Stimulated activated naive CD8-positive, alpha-beta T cell treated with anti-CD3 and anti-CD28 coated beads, Interleukin-15, amount 100 ng/mL, for 72 hours (primary cell): ENCODE measurements at regions not wholly inside any gene's neighbourhood (a gene's known extent, or its start where the extent isn't known, plus 50 kb on each side); places are given as distances from the start of the nearest gene placed in this dataset.
"Not testable (repeated sequence)": the region's sequence is repeated elsewhere in the genome, so short reads cannot be mapped to it uniquely, and the experiment has no call there.

ENCODE experiments used
- ATAC-seq: fragments of 150-1000 bp; cut with Tn5 transposase; 2 replicates; pipeline ENCODE4 v1.10.0; 2021; ENCODE audit warnings: mild to moderate bottlenecking, moderate library complexity
- DNase-seq, 2 donors: peaks; one replicate each; pipeline ENCODE4 v3.0.0; 2021 to 2022
- H3K27ac Mint-ChIP-seq, 2 donors: one replicate each; pipeline ENCODE4 v1.8.0; 2022; ENCODE audit warnings: mild to moderate bottlenecking in 2 of 2, mixed read lengths in 2 of 2, moderate library complexity in 2 of 2
- H3K27me3 Mint-ChIP-seq: one replicate; pipeline ENCODE4 v1.8.0; 2022; ENCODE audit warnings: mixed read lengths
- H3K4me1 Mint-ChIP-seq: one replicate; pipeline ENCODE4 v1.8.0; 2022; ENCODE audit warnings: mild to moderate bottlenecking, mixed read lengths
- H3K4me3 Mint-ChIP-seq, 2 donors: one replicate each; pipeline ENCODE4 v1.8.0; 2022; ENCODE audit warnings: mild to moderate bottlenecking in 2 of 2, mixed read lengths in 2 of 2, moderate library complexity in 1 of 2
- H3K9me3 Mint-ChIP-seq, 2 donors: one replicate each; pipeline ENCODE4 v1.8.0; 2022; ENCODE audit warnings: mixed read lengths in 2 of 2

DNA sequence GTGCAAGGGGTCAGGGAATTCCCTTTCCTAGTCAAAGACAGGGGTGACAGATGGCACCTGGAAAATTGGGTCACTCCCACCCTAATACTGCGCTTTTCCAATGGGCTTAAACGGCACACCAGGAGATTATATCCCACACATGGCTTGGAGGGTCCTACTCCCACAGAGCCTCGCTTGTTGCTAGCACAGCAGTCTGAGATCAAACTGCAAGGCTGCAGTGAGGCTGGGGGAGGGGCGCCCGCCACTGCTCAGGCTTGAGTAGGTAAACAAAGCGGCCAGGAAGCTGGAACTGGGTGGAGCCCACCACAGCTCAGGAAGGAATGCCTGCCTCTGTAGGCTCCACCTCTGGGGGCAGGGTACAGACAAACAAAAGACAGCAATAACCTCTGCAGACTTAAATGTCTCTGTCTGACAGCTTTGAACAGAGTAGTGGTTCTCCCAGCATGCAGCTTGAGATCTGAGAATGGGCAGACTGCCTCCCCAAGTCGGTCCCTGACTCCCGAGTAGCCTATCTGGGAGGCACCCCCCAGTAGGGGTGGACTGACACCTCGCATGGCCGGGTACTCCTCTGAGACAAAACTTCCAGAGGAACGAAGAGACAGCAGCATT, 1388.7 kb upstream of the EYS start:
- not testable (repeated sequence) for H3K4me3 Mint-ChIP-seq, DNase-seq, H3K27me3 Mint-ChIP-seq, H3K4me1 Mint-ChIP-seq, ATAC-seq, H3K27ac Mint-ChIP-seq
- H3K9me3 Mint-ChIP-seq, result peaks cover 4 to 14% of the 10 kb centered on the region in 2 donors

DNA sequence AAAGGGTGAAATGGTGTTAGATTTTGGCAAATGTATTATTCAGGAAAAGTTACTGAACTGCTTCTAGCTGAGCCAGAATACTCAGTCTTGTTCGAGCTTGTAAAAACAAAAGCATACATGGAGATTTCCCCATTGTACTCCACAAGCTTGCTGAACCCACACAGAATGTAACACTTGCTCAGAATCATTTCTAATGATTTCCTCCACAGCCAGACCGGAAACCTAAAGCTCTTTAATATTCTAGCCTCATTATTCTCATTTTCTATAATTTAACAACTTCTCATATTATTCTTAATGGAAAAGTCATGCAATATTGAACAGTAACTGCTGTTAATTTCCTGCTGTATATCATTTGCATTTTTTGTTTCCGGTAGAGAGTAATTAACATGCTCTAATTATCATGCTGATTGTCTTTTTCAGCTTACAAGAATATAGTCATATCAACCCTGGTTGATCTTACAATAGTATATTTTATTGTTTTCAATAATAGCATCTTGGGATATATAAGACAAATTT, 1387.5 kb upstream of the EYS start:
- no peak overlapping the region for H3K4me3 Mint-ChIP-seq
- H3K27ac Mint-ChIP-seq, result no peak overlapping the region
- ATAC-seq (no peak), DNase-seq (no peak)
- H3K27me3 Mint-ChIP-seq, result no peaks in the 10 kb centered on the region
- peaks cover 4 to 20% of the 10 kb centered on the region in 2 donors for H3K9me3 Mint-ChIP-seq
- H3K4me1 Mint-ChIP-seq, result no peaks in the 10 kb centered on the region

DNA sequence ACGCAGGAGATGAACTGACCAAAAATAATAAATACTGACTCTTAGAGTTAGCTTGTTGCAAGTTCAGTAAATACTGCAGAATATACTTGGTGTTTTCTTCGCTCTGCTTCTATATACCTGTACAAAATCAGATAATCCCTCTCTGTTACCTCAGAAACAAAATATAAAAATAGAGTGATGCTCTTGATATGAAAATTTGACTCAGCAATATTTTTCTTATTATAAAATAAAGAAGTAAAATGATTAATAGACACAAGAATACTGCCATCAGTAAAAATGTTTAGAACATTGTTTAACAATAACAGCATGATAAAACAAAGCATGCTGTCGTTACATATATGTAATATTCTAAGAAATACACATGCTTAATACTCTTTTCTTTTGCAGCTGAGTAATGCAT, 1366.9 kb upstream of the EYS start:
- Mint-ChIP-seq H3K27ac (no peak overlapping the region), H3K4me3 (no peak overlapping the region), H3K4me1 (no peaks in the 10 kb centered on the region), H3K27me3 (no peaks in the 10 kb centered on the region), H3K9me3 (peaks cover 0 to 5% of the 10 kb centered on the region in 2 donors)
- ATAC-seq (no peak), DNase-seq (no peak)

DNA sequence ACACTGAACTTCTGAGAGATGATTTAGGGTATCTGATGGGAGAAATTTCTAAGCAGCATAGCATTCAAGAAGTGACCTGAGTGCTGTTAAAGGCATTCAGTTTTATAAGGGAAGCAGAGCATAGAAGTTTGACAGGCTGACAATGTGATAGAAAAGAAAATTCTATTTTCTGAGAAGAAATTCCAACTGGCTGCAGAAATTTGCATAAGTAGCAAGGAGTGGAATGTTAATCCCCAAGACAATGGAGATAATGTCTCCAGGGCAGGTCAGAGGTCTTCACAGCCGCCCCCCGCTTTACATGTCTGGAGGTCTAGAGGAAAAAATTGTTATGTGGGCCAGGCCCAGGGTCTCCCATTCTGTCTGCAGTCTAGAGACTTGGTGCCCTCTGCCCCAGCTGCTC, 1361.8 kb upstream of the EYS start:
- no peaks in the 10 kb centered on the region for H3K27me3 Mint-ChIP-seq
- no peak overlapping the region for H3K4me3 Mint-ChIP-seq
- H3K9me3 Mint-ChIP-seq, result peaks cover 0 to 15% of the 10 kb centered on the region in 2 donors
- H3K4me1 Mint-ChIP-seq, result no peaks in the 10 kb centered on the region
- H3K27ac Mint-ChIP-seq, result no peak overlapping the region
- ATAC-seq (no peak), DNase-seq (no peak)

DNA sequence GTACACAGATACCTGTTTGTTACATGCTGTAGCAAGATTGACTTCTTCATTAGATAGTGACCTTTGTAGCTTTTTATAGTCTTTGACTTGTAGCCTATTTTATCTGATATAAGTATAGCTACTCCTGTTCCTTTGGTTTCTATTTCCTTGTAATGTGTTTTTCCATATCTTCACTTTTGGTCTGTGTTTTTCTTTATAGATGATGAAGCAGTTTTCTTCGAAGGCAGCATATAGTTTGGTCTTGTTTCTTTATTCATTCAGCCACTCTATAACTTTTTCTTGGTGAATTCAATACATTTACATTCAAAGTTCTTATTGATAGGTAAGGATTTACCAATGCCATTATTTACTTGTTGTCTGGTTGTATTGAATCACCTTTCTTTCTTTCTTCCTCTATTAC, 1357.3 kb upstream of the EYS start:
- Mint-ChIP-seq H3K4me1 (no peaks in the 10 kb centered on the region), H3K4me3 (no peak overlapping the region), H3K27me3 (no peaks in the 10 kb centered on the region), H3K9me3 (peaks cover 0 to 15% of the 10 kb centered on the region in 2 donors), H3K27ac (no peak overlapping the region)
- DNase-seq, result no peak
- no peak for ATAC-seq

DNA sequence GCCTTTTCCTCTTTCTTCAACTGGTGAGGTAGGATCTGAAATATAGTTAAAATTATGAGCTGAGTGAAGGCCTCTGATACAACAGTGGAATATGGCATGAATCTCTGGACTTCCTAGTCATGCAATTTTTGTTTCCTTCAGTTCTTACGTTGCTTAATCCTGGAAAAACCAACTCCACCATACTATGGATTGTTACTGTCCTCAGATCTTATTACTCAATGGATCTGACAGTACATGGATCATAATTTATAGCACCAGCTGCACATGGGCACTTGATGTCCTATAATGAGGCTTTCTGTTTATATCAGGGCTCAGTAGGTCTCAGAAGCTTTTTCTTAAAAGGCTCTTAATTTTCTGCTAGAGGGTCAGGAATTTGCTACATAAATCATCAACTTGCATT, 1341.0 kb upstream of the EYS start:
- H3K27ac Mint-ChIP-seq, result no peak overlapping the region

DNA sequence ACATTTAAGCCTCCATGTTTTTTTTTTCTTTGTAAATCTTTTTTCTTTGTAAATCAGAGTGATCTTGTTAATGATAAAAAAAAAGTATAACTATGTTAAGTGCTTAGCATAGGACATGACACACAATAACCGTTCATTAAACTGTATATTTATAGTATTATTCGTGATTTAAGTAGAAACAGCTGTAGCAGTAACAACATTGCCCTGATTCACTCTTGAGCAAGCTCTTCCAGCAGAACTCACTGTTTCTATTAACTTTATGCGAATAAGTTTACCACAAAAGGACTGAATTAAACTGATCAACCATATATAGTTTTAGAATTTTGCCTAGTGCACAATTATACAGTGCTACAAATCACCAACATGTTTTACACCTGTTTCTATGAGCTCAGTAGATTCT, 1338.0 kb upstream of the EYS start:
- DNase-seq (no peak), ATAC-seq (no peak)
- Mint-ChIP-seq H3K4me1 (no peaks in the 10 kb centered on the region), H3K27ac (no peak overlapping the region), H3K27me3 (no peaks in the 10 kb centered on the region), H3K4me3 (no peak overlapping the region), H3K9me3 (peaks cover 5 to 14% of the 10 kb centered on the region in 2 donors)

More for the DNA sequence above, 1341.0 kb upstream of the EYS start:
- H3K9me3 Mint-ChIP-seq, result peaks cover 5 to 14% of the 10 kb centered on the region in 2 donors
- H3K27me3 Mint-ChIP-seq, result no peaks in the 10 kb centered on the region
- no peak overlapping the region for H3K4me3 Mint-ChIP-seq
- ATAC-seq, result no peak
- no peak for DNase-seq
- H3K4me1 Mint-ChIP-seq, result no peaks in the 10 kb centered on the region

DNA sequence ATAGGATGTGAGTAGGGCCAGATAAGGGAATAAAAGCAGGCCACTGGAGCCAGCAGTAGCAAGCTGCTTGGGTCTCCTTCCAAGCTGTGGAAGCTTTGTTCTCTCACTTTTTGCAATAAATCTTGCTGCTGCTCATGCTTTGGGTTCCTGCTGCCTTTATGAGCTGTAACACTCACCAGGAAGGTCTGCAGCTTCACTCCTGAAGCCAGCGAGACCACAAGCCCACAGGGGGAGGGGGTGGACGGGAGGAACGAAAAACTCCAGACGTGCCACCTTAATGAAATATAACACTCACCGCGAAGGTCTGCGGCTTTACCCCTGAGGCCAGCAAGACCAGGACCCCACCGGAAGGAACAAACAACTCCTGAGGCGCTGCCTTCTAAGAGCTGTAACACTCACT, 1324.4 kb upstream of the EYS start:
- no peaks in the 10 kb centered on the region for H3K4me1 Mint-ChIP-seq
- H3K4me3 Mint-ChIP-seq, result no peak overlapping the region
- DNase-seq, result no peak
- H3K27ac Mint-ChIP-seq, result no peak overlapping the region
- H3K27me3 Mint-ChIP-seq, result no peaks in the 10 kb centered on the region
- no peak for ATAC-seq
- H3K9me3 Mint-ChIP-seq, result peaks cover 4 to 22% of the 10 kb centered on the region in 2 donors

DNA sequence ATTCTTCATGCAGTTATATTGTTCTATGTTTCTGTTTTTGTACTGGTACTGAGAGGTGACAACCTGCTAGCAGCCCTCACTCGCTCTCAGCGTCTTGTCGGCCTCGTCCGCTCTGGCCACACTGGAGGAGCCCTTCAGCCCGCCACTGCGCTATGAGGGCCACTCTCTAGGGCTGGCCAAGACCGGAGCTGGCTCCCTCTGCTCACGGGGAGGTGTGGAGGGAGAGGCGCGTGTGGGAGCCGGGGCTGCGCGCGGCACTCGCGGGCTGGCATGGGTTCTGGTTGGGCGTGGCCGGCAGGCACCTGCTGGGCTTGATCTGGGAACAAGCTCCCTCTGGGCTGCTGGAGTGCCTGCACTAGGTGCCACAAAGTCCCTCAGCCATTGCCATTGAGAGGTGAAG, 1323.8 kb upstream of the EYS start:
- Mint-ChIP-seq H3K27ac (no peak overlapping the region), H3K27me3 (no peaks in the 10 kb centered on the region), H3K9me3 (peaks cover 4 to 22% of the 10 kb centered on the region in 2 donors), H3K4me3 (no peak overlapping the region), H3K4me1 (no peaks in the 10 kb centered on the region)
- DNase-seq (no peak), ATAC-seq (no peak)

DNA sequence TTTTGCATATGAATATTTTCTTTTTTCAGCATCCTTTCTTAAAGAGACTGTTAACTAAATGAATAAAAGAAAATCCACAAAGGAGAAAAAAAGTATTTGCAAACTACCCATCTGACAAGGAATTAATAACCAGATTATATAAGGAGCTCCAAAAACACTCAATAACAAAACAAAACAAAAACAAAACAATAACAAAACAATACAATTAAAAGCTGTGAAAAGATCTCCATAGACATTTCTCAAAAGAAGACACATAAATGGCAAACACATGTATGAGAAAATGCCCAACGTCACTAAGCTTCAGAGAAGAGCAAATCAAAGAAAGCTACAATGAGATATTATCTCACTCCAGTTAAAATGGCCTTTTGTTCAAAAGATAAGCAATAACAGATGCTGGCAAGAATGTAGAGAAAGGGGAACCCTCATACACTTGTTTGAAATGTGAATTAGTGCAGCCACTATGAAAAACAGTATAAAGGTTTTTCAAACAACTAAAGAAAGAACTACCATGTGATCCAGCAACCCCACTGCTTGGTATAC, 1310.0 kb upstream of the EYS start:
- ATAC-seq (no peak), DNase-seq (no peak)
- Mint-ChIP-seq H3K4me1 (no peaks in the 10 kb centered on the region), H3K27me3 (no peaks in the 10 kb centered on the region), H3K27ac (no peak overlapping the region), H3K4me3 (no peak overlapping the region), H3K9me3 (peaks cover 5 to 7% of the 10 kb centered on the region in 2 donors)

DNA sequence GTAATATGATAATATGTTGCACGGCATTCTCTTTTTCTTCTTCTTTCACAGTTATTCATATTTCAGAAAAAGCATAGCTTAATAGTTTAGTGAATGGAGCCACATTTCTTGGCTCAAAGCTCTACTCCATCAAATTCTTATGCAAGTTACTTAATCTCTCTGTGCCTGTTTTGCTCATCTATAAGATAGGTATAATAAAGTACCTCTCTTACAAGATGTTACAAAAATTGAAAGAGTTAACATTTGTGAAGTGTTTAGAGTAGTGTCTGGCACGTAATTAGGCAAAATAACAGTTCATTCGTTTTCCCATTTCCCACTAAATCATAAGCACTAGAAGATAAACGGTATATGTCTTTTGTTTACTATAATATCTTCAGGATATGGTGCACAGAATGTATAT, 1304.4 kb upstream of the EYS start:
- ATAC-seq, result no peak
- peaks cover 13 to 17% of the 10 kb centered on the region in 2 donors for H3K9me3 Mint-ChIP-seq
- DNase-seq, result no peak
- no peaks in the 10 kb centered on the region for H3K4me1 Mint-ChIP-seq
- no peak overlapping the region for H3K27ac Mint-ChIP-seq
- H3K27me3 Mint-ChIP-seq, result no peaks in the 10 kb centered on the region
- no peak overlapping the region for H3K4me3 Mint-ChIP-seq

DNA sequence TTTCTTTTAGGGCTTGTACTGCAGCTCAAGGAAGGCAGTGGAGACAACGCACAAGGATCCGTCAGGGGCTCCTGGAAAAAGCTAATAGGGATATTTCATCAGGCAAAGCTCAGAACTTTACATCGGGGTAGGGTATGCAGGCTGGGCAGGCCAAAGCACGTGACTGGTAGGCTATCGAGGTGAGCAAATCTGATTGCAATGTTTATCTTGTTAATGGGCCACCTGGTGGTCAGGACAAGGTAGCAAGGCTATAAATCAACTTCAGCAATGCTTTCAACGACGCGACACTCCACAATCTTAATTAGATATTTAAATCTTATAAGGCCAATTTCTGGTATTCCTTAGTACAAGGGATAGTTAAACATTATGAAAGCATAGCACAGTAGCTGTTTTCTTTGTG, 1302.8 kb upstream of the EYS start:
- Mint-ChIP-seq H3K27ac (no peak overlapping the region), H3K4me3 (no peak overlapping the region), H3K4me1 (no peaks in the 10 kb centered on the region), H3K27me3 (no peaks in the 10 kb centered on the region), H3K9me3 (peaks cover 10 to 13% of the 10 kb centered on the region in 2 donors)
- ATAC-seq (no peak), DNase-seq (no peak)

DNA sequence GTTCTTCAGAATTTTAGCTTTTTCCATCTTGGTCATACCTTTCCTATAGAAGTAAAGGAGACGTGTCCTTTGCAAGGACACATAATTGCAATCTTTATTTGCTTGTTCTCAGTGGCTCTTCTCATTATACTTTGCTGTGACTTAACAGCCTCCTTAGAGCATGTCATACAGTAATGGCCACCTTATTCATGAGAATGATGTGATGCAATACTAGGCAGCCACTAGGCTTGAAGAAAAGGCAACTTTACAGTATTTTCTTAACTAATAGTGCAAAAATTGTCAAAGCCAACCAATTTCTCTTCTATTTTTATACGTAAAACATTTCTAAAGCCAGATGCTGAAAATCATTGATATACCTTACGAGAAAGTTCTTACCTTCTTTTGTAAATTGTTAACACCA, 1296.8 kb upstream of the EYS start:
- DNase-seq, result no peak
- Mint-ChIP-seq H3K27ac (no peak overlapping the region), H3K4me3 (no peak overlapping the region), H3K4me1 (no peaks in the 10 kb centered on the region), H3K9me3 (peaks cover 8 to 10% of the 10 kb centered on the region in 2 donors), H3K27me3 (no peaks in the 10 kb centered on the region)
- no peak for ATAC-seq

DNA sequence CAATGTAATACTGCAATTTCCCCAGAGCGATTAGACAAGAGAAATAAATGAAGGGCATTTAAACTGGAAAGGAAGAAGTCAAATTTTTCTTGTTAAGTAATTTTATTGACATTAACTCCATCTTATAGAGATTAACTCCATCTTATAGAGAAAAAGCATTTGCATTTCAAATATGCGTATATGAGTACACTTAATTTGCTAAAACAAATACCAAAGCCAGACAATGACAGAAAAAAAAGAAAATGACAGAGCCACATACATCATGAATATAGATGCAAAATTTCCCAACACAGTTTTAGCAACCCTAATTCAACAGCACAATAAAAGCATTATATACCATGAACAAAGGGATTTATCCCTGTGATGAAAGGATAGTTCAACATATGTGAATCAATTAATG, 1293.1 kb upstream of the EYS start:
- Mint-ChIP-seq H3K27me3 (no peaks in the 10 kb centered on the region), H3K27ac (no peak overlapping the region), H3K4me1 (no peaks in the 10 kb centered on the region), H3K4me3 (no peak overlapping the region), H3K9me3 (no peaks in the 10 kb centered on the region)
- DNase-seq (no peak), ATAC-seq (no peak)

DNA sequence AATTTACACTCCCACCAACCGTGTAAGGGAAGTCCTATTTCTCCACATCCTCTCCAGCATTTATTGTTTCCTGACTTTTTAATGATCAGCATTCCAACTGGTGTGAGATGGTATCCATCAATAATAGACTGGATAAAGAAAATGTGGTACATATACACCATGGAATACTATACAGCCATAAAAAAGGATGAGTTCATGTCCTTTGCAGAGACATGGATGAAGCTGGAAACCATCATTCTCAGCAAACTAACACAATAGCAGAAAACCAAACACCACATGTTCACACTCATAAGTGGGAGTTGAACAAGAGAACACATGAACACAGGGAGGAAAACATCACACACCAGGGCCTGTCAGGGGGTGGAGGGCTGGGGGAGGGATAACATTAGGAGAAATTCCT, 1290.6 kb upstream of the EYS start:
- H3K9me3 Mint-ChIP-seq, result not testable (repeated sequence)

DNA sequence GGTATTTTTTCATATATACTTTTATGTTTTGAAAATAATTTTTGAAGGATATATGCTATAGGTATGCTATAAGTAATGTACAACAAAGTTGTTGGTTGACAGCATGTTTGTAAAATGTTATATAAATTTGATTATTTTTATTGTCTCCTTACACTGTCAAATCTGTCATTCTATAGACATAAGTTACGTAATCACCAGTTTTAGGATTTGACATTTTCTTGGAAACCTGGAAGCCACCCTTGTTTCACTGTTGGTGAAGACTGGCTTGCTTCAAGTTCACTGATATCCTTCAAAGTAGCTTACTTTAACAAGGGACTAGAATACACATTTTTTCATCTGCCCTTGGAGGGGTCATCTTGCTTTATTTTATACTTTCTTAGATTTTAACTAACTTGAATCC, 1288.6 kb upstream of the EYS start:
- no peak overlapping the region for H3K27ac Mint-ChIP-seq
- H3K4me1 Mint-ChIP-seq, result no peaks in the 10 kb centered on the region
- no peak overlapping the region for H3K4me3 Mint-ChIP-seq
- H3K27me3 Mint-ChIP-seq, result no peaks in the 10 kb centered on the region
- peaks cover 0 to 4% of the 10 kb centered on the region in 2 donors for H3K9me3 Mint-ChIP-seq
- DNase-seq (no peak), ATAC-seq (no peak)

More for the DNA sequence above, 1290.6 kb upstream of the EYS start:
- not testable (repeated sequence) for H3K4me1 Mint-ChIP-seq, H3K27me3 Mint-ChIP-seq, H3K4me3 Mint-ChIP-seq, ATAC-seq, H3K27ac Mint-ChIP-seq, DNase-seq

DNA sequence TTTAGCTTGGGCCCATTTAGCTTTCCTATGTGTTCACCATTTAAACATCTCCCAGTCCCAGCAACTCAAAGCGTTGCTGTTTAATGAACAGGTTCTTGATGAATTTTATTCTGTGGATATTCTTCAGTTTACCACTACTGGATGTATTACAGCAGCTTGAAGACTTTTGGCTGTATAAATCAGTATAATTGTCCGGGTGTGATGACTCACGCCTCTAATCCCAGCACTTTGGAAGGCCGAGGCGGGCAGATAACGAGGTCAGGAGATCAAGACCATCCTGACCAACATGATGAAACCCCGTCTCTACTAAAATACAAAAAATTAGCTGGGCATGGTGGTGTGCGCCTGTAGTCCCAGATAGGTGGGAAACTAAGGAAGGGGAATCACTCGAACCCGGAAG, 1286.7 kb upstream of the EYS start:
- ATAC-seq, H3K4me3 Mint-ChIP-seq, H3K9me3 Mint-ChIP-seq: not testable (repeated sequence)

More for the DNA sequence above, 1286.7 kb upstream of the EYS start:
- not testable (repeated sequence) for DNase-seq, H3K27me3 Mint-ChIP-seq, H3K27ac Mint-ChIP-seq, H3K4me1 Mint-ChIP-seq
